Body of pancreas (tissue), 4 donors: ENCODE measurements at regions not wholly inside any gene's neighbourhood (a gene's known extent, or its start where the extent isn't known, plus 50 kb on each side); places are given as distances from the start of the nearest gene placed in this dataset.

Experiments
- POLR2A ChIP-seq, 3 donors: fragments of 450-650 bp; IDR thresholded peaks; one replicate each; pipeline ENCODE4 v1.6.1; 2016; ENCODE audit warnings: antibody characterized with exemption in 3 of 3, mild to moderate bottlenecking in 2 of 3
- TF ChIP-seq, protein P1 (sequence below), 7 experiments: fragments of 450-650 bp in 4 of 7; fragments of 200-600 bp in 3 of 7; sonication (generic) in 3 of 7; IDR thresholded peaks; one replicate each; pipeline ENCODE4 v1.5.1; 2016 to 2019; ENCODE audit warnings: antibody characterized with exemption in 7 of 7

DNA sequence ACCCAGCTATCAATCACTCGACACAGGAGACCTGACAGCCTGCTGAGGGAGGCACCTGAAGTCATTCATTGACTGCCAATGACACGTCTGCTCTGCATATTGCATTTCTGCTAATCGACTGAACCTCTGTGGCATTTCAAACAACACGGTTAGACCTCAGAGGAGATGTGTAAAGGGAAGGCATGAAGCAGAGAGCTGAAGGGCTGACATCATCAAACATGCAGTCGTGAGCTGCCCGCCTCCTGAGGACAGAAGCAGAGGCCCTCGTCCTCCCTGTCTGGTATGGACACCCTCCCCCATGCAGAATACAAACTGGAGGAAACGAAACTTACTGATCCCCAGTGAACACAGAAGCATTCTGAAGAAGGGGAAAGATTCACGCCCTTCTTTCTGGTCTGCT is 462.6 kb upstream of the MGMT start:
- TF ChIP-seq POLR2A (IDR thresholded peaks at IDR 0.05), result no peak
- TF ChIP-seq, protein P1, sequence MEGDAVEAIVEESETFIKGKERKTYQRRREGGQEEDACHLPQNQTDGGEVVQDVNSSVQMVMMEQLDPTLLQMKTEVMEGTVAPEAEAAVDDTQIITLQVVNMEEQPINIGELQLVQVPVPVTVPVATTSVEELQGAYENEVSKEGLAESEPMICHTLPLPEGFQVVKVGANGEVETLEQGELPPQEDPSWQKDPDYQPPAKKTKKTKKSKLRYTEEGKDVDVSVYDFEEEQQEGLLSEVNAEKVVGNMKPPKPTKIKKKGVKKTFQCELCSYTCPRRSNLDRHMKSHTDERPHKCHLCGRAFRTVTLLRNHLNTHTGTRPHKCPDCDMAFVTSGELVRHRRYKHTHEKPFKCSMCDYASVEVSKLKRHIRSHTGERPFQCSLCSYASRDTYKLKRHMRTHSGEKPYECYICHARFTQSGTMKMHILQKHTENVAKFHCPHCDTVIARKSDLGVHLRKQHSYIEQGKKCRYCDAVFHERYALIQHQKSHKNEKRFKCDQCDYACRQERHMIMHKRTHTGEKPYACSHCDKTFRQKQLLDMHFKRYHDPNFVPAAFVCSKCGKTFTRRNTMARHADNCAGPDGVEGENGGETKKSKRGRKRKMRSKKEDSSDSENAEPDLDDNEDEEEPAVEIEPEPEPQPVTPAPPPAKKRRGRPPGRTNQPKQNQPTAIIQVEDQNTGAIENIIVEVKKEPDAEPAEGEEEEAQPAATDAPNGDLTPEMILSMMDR (IDR thresholded peaks at IDR 0.05), result no peak
